ENCODE measurements at regions not wholly inside any gene's neighbourhood (a gene's known extent, or its start where the extent isn't known, plus 50 kb on each side); places are given as distances from the start of the nearest gene placed in this dataset.

- no peak for DNase-seq
These were observed 58.1 kb upstream of the MRPS22 start for GRCh38 chr3:139285691-139286090.

GRCh38 chr3:139286241-139286640 lies 57.6 kb upstream of the MRPS22 start:
- no peak for DNase-seq

- DNase-seq: no peak
These were observed 57.0 kb upstream of the MRPS22 start for GRCh38 chr3:139286825-139287224.

GRCh38 chr3:139287557-139287956 lies 56.3 kb upstream of the MRPS22 start:
- no peak for DNase-seq

- no peak for DNase-seq
These were observed 55.5 kb upstream of the MRPS22 start for GRCh38 chr3:139288266-139288821.

- DNase-seq: no peak
These were observed 53.8 kb upstream of the MRPS22 start for GRCh38 chr3:139289860-139290524.

- DNase-seq: no peak
These were observed 52.4 kb upstream of the MRPS22 start for GRCh38 chr3:139291276-139292051.

- no peak for DNase-seq
These were observed 51.6 kb upstream of the MRPS22 start for GRCh38 chr3:139292192-139292591.

- peak; percentile 37 for DNase-seq
These were observed 50.8 kb upstream of the MRPS22 start for GRCh38 chr3:139292711-139293664.

- DNase-seq: no peak
These were observed 50.2 kb upstream of the MRPS22 start for GRCh38 chr3:139293665-139294023.

All from NCI-H69 (cell line).